HCT116 (cell line): ENCODE measurements at regions not wholly inside any gene's neighbourhood (a gene's known extent, or its start where the extent isn't known, plus 50 kb on each side); places are given as distances from the start of the nearest gene placed in this dataset.

Experiments used
- CTCF ChIP-seq, 3 experiments: fragments of 200-600 bp in 1 of 3; sonication (generic) in 1 of 3; IDR thresholded peaks in 2 of 3; conservative IDR thresholded peaks in 1 of 3; 2 replicates each; pipeline ENCODE4 v1.5.1; 2012 to 2017; ENCODE audit warnings: low read depth in 2 of 3, low read length in 2 of 3, antibody characterized with exemption in 1 of 3, borderline replicate concordance in 1 of 3, control low read depth in 1 of 3, mild to moderate bottlenecking in 1 of 3, mixed read lengths in 1 of 3, mixed run types in 1 of 3, moderate library complexity in 1 of 3; ENCODE audit not compliant: insufficient read depth in 1 of 3
- MAX ChIP-seq: IDR thresholded peaks from 2 replicates; pipeline ENCODE4 v1.6.1; 2012
- POLR2A ChIP-seq: IDR thresholded peaks from 2 replicates; pipeline ENCODE4 v1.7.0; 2011; ENCODE audit warnings: borderline replicate concordance; ENCODE audit not compliant: insufficient read depth, insufficient read length; ENCODE audit errors: extremely low read depth
- POLR2AphosphoS5 ChIP-seq: IDR thresholded peaks from 2 replicates; pipeline ENCODE4 v1.6.1; 2011; ENCODE audit warnings: mild to moderate bottlenecking, low read depth, low read length, moderate library complexity
- REST ChIP-seq: IDR thresholded peaks from 2 replicates; pipeline ENCODE4 v1.6.1; 2012; ENCODE audit warnings: low read depth
- TCF7L2 ChIP-seq: IDR thresholded peaks from 2 replicates; pipeline ENCODE4 v1.7.0; 2011; ENCODE audit warnings: borderline replicate concordance, inconsistent platforms; ENCODE audit not compliant: insufficient read depth, insufficient read length; ENCODE audit errors: extremely low read depth
- ZNF274 ChIP-seq: fragments of 200-500 bp; sonication (Bioruptor generic); IDR thresholded peaks from 2 replicates; pipeline ENCODE4 v1.6.1; 2014; ENCODE audit warnings: mild to moderate bottlenecking, low read depth, low read length, inconsistent platforms

- TF ChIP-seq ZNF274 (no peak), CTCF (IDR thresholded peaks at IDR 0.05 in 2 of 3, conservative IDR thresholded peaks at IDR 0.05 in 1 of 3; ENCODE audit: borderline replicate concordance in 1 of 3, insufficient read depth in 1 of 3, low read depth in 2 of 3, low read length in 2 of 3) (no peak), REST (no peak), POLR2A (no peak), POLR2AphosphoS5 (no peak), TCF7L2 (no peak), MAX (no peak)
Observed at GRCh38 chr3:55190331-55190730, 262.5 kb upstream of the LRTM1 start.
